B cell (primary cell): ENCODE measurements at regions not wholly inside any gene's neighbourhood (a gene's known extent, or its start where the extent isn't known, plus 50 kb on each side); places are given as distances from the start of the nearest gene placed in this dataset.

Source experiments
- ATAC-seq: fragments of 200-7000 bp; cut with Tn5 transposase; one replicate; pipeline ENCODE4 v1.10.0; 2021; ENCODE audit warnings: low read depth, mild to moderate bottlenecking, moderate number of reproducible peaks, moderate library complexity
- CTCF ChIA-PET: fragments of 350-600 bp; sonication (Branson Sonifier 250); formaldehyde crosslinking; loops from one replicate; lab custom pipeline; 2021; ENCODE audit warnings: antibody characterized with exemption, inconsistent platforms; lab: Charles Lee
- POLR2A ChIA-PET: fragments of 350-600 bp; sonication (Branson Sonifier 250); formaldehyde crosslinking; loops from one replicate; lab custom pipeline; 2021; ENCODE audit warnings: antibody characterized with exemption; lab: Charles Lee
- DNase-seq: peaks from one replicate; pipeline ENCODE4 v3.0.0; 2013
- H2AFZ ChIP-seq: 2 replicates; pipeline ENCODE4 v1.6.1; 2012; ENCODE audit warnings: mild to moderate bottlenecking, low read depth, low read length; ENCODE audit not compliant: insufficient read depth, poor library complexity, severe bottlenecking
- H3K27ac ChIP-seq, 2 donors: 1 replicate in 1 of 2; 2 replicates in 1 of 2; pipeline ENCODE4 v1.5.1; 2012 to 2013; ENCODE audit warnings: low read length in 2 of 2, mild to moderate bottlenecking in 2 of 2, moderate library complexity in 1 of 2
- H3K27me3 ChIP-seq, 4 experiments: fragments of 200-600 bp in 1 of 4; sonication (generic) in 1 of 4; replicated peaks in 1 of 4; 1 replicate in 2 of 4; 2 replicates in 2 of 4; pipeline versions ENCODE4 v1.6.1 to v1.7.0; 2013 to 2016; ENCODE audit warnings: low read length in 3 of 4, mild to moderate bottlenecking in 2 of 4, mixed read lengths in 1 of 4, moderate library complexity in 1 of 4; ENCODE audit not compliant: insufficient read depth in 4 of 4, control insufficient read depth in 3 of 4; ENCODE audit errors: control extremely low read depth in 1 of 4
- H3K36me3 ChIP-seq, 2 experiments: replicated peaks in 1 of 2; 1 replicate in 1 of 2; 2 replicates in 1 of 2; pipeline versions ENCODE4 v1.6.1 to v1.7.1; 2013; ENCODE audit warnings: low read length in 1 of 2; ENCODE audit not compliant: insufficient read depth in 2 of 2, control insufficient read depth in 1 of 2; ENCODE audit errors: control extremely low read depth in 1 of 2, extremely low read depth in 1 of 2
- H3K4me1 ChIP-seq, 2 donors: fragments of 200-600 bp in 1 of 2; sonication (generic) in 1 of 2; 1 replicate in 1 of 2; 2 replicates in 1 of 2; pipeline versions ENCODE4 v1.5.1 to v1.6.1; 2013 to 2017; ENCODE audit warnings: low read length in 2 of 2; ENCODE audit not compliant: control insufficient read depth in 2 of 2, insufficient read depth in 2 of 2
- H3K4me2 ChIP-seq: replicated peaks from 2 replicates; pipeline ENCODE3; 2012; ENCODE audit warnings: mild to moderate bottlenecking, low read depth, low read length; ENCODE audit not compliant: poor library complexity, severe bottlenecking
- H3K4me3 ChIP-seq, 5 experiments: fragments of 200-600 bp in 1 of 5; sonication (generic) in 1 of 5; 1 replicate in 3 of 5; 2 replicates in 2 of 5; pipeline versions ENCODE4 v1.5.1 to v1.7.0; 2011 to 2016; ENCODE audit warnings: low read length in 4 of 5, mild to moderate bottlenecking in 4 of 5, low read depth in 2 of 5, control low read depth in 1 of 5, moderate library complexity in 1 of 5; ENCODE audit not compliant: insufficient read depth in 1 of 5; ENCODE audit errors: control extremely low read depth in 1 of 5, extremely low read depth in 1 of 5
- H3K79me2 ChIP-seq: fragments of 200-600 bp; sonication (generic); one replicate; pipeline ENCODE4 v1.6.0; 2016; ENCODE audit warnings: low read length; ENCODE audit not compliant: control insufficient read depth, insufficient read depth
- H3K9ac ChIP-seq: fragments of 200-600 bp; sonication (generic); 2 replicates; pipeline ENCODE4 v1.6.1; 2017; ENCODE audit warnings: mild to moderate bottlenecking, low read length, moderate library complexity
- H3K9me3 ChIP-seq, 3 donors: one replicate each; pipeline versions ENCODE4 v1.6.1 to v1.7.1; 2013; ENCODE audit warnings: low read length in 2 of 3; ENCODE audit not compliant: control insufficient read depth in 2 of 3, insufficient read depth in 1 of 3; ENCODE audit errors: control extremely low read depth in 1 of 3
- H4K20me1 ChIP-seq: 2 replicates; pipeline ENCODE4 v1.6.0; 2012; ENCODE audit warnings: mild to moderate bottlenecking, low read length; ENCODE audit not compliant: insufficient read depth, control insufficient read depth, poor library complexity, severe bottlenecking
- H3K27ac Mint-ChIP-seq: one replicate; pipeline ENCODE4 v1.8.0; 2021; ENCODE audit warnings: mixed read lengths
- H3K27me3 Mint-ChIP-seq: one replicate; pipeline ENCODE4 v1.8.0; 2021; ENCODE audit warnings: mixed read lengths
- H3K4me1 Mint-ChIP-seq: one replicate; pipeline ENCODE4 v1.8.0; 2021; ENCODE audit warnings: mixed read lengths
- H3K4me3 Mint-ChIP-seq: one replicate; pipeline ENCODE4 v1.8.0; 2021; ENCODE audit warnings: mixed read lengths
- H3K9me3 Mint-ChIP-seq: one replicate; pipeline ENCODE4 v1.8.0; 2022; ENCODE audit warnings: mixed read lengths; ENCODE audit not compliant: insufficient read depth
- EZH2 ChIP-seq: IDR thresholded peaks from 2 replicates; pipeline ENCODE4 v1.6.1; 2012; ENCODE audit warnings: borderline replicate concordance, low read depth, mild to moderate bottlenecking, moderate library complexity, low read length; ENCODE audit not compliant: insufficient read depth, poor library complexity, severe bottlenecking
- WGBS: methylation state at CpG from one replicate; pipeline ENCODE4 v1.1.5; 2013; ENCODE audit warnings: missing lambda C conversion rate; ENCODE audit not compliant: insufficient coverage; 5-methylcytosine and 5-hydroxymethylcytosine counted together
- intact Hi-C: fragments of 100-400 bp; cut with micrococcal nuclease; formaldehyde crosslinking; loops from one replicate; pipeline ENCODE4 v1.10.0; 2022
- TF ChIP-seq, protein P1 (sequence below): fragments of 200-600 bp; IDR thresholded peaks from one replicate; pipeline ENCODE4 v1.8.0; 2022; ENCODE audit warnings: antibody characterized with exemption, mild to moderate bottlenecking

DNA sequence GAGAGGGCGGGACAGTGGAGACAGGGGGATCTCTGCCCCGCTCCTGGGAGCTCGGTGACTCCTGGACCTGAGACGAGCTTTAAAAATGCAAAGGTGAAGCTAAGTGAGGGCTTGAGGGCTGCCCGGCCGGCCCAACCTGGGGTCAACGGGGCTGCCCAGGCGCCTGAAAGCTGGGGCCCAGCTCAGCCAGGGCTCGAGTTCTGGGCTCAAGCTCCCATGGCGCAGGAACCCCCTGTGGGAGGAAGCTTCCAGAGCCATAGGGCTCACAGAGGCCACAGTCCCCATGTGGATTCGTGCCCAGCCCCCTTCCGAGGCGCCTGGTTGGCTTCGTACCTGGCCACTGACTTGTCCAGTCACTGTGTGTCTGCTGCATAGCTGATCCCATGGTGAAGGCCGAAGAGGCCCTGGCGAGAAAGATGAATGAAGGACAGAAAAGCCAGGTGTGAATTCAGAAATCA, 75.8 kb upstream of the GSE1 start:
- H3K9me3 ChIP-seq, result peaks cover 1 to 30% (median 12%) of the 10 kb centered on the region in 3 donors
- Mint-ChIP-seq H3K27me3 (peaks cover 2% of the 10 kb centered on the region), H3K4me1 (peaks cover 6% of the 10 kb centered on the region), H3K27ac (no peak overlapping the region), H3K9me3 (no peaks in the 10 kb centered on the region), H3K4me3 (no peak overlapping the region)
- DNase-seq (no peak), ATAC-seq (no peak)
- no peaks in the 10 kb centered on the region for H3K79me2 ChIP-seq
- H3K27me3 ChIP-seq, result peaks cover 0 to 9% (median 4%) of the 10 kb centered on the region in 4 experiments
- no peak overlapping the region for H3K9ac ChIP-seq
- TF ChIP-seq, protein P1, sequence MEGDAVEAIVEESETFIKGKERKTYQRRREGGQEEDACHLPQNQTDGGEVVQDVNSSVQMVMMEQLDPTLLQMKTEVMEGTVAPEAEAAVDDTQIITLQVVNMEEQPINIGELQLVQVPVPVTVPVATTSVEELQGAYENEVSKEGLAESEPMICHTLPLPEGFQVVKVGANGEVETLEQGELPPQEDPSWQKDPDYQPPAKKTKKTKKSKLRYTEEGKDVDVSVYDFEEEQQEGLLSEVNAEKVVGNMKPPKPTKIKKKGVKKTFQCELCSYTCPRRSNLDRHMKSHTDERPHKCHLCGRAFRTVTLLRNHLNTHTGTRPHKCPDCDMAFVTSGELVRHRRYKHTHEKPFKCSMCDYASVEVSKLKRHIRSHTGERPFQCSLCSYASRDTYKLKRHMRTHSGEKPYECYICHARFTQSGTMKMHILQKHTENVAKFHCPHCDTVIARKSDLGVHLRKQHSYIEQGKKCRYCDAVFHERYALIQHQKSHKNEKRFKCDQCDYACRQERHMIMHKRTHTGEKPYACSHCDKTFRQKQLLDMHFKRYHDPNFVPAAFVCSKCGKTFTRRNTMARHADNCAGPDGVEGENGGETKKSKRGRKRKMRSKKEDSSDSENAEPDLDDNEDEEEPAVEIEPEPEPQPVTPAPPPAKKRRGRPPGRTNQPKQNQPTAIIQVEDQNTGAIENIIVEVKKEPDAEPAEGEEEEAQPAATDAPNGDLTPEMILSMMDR, result no peak
- no peak for TF ChIP-seq EZH2
- no peaks in the 10 kb centered on the region for H4K20me1 ChIP-seq
- H3K27ac ChIP-seq, result no peak overlapping the region
- no peaks in the 10 kb centered on the region for H3K36me3 ChIP-seq
- intact Hi-C loops, result no loop called here
- no peak overlapping the region for H3K4me3 ChIP-seq
- H3K4me2 ChIP-seq, result no peak overlapping the region
- ChIA-PET CTCF (interaction anchor here (0.6 kb wide), 1 partner anchor 76 kb away, joined by 3 read pairs; the partner anchor contains the start of gene GSE1), POLR2A (no interaction called here)
- 96% methylated on average over 16 of the region's 16 CpGs for WGBS
- peaks cover 0 to 12% of the 10 kb centered on the region in 2 donors for H3K4me1 ChIP-seq
- no peak overlapping the region for H2AFZ ChIP-seq

- Mint-ChIP-seq H3K27me3 (peaks cover 2% of the 10 kb centered on the region), H3K9me3 (no peaks in the 10 kb centered on the region), H3K4me1 (peaks cover 6% of the 10 kb centered on the region), H3K27ac (no peak overlapping the region), H3K4me3 (no peak overlapping the region)
- H2AFZ ChIP-seq, result no peak overlapping the region
- H3K9me3 ChIP-seq, result peaks cover 1 to 30% (median 12%) of the 10 kb centered on the region in 3 donors
- H4K20me1 ChIP-seq, result no peaks in the 10 kb centered on the region
- DNase-seq, result no peak
- no peak overlapping the region for H3K4me2 ChIP-seq
- no peaks in the 10 kb centered on the region for H3K36me3 ChIP-seq
- no peak overlapping the region for H3K9ac ChIP-seq
- WGBS, result 91% methylated on average over 9 of the region's 17 CpGs
- intact Hi-C loops, result no loop called here
- no peaks in the 10 kb centered on the region for H3K79me2 ChIP-seq
- H3K4me3 ChIP-seq, result no peak overlapping the region
- ATAC-seq, result no peak
- H3K27ac ChIP-seq, result no peak overlapping the region
- ChIA-PET CTCF (interaction anchor here (0.6 kb wide), 1 partner anchor 75 kb away, joined by 3 read pairs; the partner anchor contains the start of gene GSE1), POLR2A (no interaction called here)
- peaks cover 0 to 12% of the 10 kb centered on the region in 2 donors for H3K4me1 ChIP-seq
- TF ChIP-seq EZH2, result no peak
- TF ChIP-seq, protein P1, result no peak
- H3K27me3 ChIP-seq, result peaks cover 0 to 9% (median 4%) of the 10 kb centered on the region in 4 experiments
These were observed 75.2 kb upstream of the GSE1 start for GRCh38 chr16:85537795-85538401.
